Glutamatergic neuron (in vitro differentiated cells): ENCODE measurements at regions not wholly inside any gene's neighbourhood (a gene's known extent, or its start where the extent isn't known, plus 50 kb on each side); places are given as distances from the start of the nearest gene placed in this dataset.

Source experiments
- DNase-seq: peaks from one replicate; pipeline ENCODE4 v3.0.0; 2022
- H3K27ac Mint-ChIP-seq: one replicate; pipeline ENCODE4 v1.8.0; 2020; ENCODE audit warnings: mild to moderate bottlenecking, mixed read lengths, inconsistent platforms; ENCODE audit not compliant: unreplicated experiment
- H3K27me3 Mint-ChIP-seq: one replicate; pipeline ENCODE4 v1.8.0; 2020; ENCODE audit warnings: mild to moderate bottlenecking, moderate library complexity, mixed read lengths, inconsistent platforms; ENCODE audit not compliant: unreplicated experiment
- H3K36me3 Mint-ChIP-seq: one replicate; pipeline ENCODE4 v1.8.0; 2020; ENCODE audit warnings: mild to moderate bottlenecking, mixed read lengths, inconsistent platforms; ENCODE audit not compliant: unreplicated experiment
- H3K4me1 Mint-ChIP-seq: one replicate; pipeline ENCODE4 v1.8.0; 2020; ENCODE audit warnings: mild to moderate bottlenecking, low read depth, mixed read lengths, inconsistent platforms; ENCODE audit not compliant: unreplicated experiment
- H3K4me3 Mint-ChIP-seq: one replicate; pipeline ENCODE4 v1.8.0; 2020; ENCODE audit warnings: mild to moderate bottlenecking, mixed read lengths, inconsistent platforms; ENCODE audit not compliant: unreplicated experiment
- H3K9me3 Mint-ChIP-seq: one replicate; pipeline ENCODE4 v1.8.0; 2020; ENCODE audit warnings: mild to moderate bottlenecking, moderate library complexity, mixed read lengths, inconsistent platforms; ENCODE audit not compliant: unreplicated experiment
- TF ChIP-seq, protein P1 (sequence below): fragments of 200-600 bp; sonication (generic); IDR thresholded peaks from one replicate; pipeline ENCODE4 v1.5.0; 2021; ENCODE audit not compliant: partially characterized antibody, unreplicated experiment

DNA sequence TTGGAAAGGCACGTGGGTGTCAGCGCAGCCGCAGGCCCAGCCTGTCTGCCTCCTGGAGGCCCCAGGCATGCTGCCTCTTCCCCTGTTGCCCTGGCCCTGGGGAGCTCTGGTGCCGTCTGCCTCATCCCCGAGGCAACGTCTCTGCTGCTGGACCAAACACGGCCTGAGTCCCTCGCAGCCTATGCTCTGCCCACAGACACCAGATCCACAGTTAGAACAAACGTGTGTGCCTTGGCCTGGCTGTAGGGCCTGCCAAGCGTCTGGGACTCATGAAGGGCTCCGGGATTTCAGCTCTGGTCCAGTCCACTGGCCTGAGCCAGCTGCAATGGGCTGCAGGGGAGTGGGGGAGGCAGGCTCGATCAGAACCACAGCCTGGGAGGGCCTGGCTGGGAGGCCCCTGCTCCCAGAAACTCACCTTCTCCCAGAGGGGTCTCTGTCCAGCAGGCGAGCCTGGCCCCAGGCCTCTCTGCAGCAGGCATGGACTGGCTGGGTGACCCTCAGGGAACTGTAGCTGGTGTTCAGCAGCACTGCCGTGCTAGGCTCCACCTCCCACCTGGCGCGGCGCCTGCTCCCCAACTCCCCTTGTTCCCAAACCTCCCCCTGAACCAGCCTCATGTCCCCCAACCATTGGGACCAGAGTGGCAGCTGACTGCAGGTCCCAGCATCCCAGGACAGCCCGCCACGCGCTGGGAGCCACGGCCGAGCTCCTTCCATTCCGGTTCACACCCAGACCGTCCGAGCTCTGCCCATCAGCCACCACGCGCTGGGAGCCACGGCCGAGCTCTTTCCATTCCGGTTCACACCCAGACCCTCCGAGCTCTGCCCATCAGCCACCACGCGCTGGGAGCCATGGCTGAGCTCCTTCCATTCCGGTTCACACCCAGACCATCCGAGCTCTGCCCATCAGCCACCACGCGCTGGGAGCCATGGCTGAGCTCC is 197.0 kb downstream of the DLL1 start:
- Mint-ChIP-seq H3K36me3 (no peaks in the 10 kb centered on the region), H3K4me3 (no peak overlapping the region), H3K9me3 (peaks cover 4% of the 10 kb centered on the region), H3K4me1 (peaks cover 21% of the 10 kb centered on the region), H3K27ac (no peak overlapping the region), H3K27me3 (peaks cover 2% of the 10 kb centered on the region)
- no peak for DNase-seq
- TF ChIP-seq, protein P1, sequence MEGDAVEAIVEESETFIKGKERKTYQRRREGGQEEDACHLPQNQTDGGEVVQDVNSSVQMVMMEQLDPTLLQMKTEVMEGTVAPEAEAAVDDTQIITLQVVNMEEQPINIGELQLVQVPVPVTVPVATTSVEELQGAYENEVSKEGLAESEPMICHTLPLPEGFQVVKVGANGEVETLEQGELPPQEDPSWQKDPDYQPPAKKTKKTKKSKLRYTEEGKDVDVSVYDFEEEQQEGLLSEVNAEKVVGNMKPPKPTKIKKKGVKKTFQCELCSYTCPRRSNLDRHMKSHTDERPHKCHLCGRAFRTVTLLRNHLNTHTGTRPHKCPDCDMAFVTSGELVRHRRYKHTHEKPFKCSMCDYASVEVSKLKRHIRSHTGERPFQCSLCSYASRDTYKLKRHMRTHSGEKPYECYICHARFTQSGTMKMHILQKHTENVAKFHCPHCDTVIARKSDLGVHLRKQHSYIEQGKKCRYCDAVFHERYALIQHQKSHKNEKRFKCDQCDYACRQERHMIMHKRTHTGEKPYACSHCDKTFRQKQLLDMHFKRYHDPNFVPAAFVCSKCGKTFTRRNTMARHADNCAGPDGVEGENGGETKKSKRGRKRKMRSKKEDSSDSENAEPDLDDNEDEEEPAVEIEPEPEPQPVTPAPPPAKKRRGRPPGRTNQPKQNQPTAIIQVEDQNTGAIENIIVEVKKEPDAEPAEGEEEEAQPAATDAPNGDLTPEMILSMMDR, result no peak

DNA sequence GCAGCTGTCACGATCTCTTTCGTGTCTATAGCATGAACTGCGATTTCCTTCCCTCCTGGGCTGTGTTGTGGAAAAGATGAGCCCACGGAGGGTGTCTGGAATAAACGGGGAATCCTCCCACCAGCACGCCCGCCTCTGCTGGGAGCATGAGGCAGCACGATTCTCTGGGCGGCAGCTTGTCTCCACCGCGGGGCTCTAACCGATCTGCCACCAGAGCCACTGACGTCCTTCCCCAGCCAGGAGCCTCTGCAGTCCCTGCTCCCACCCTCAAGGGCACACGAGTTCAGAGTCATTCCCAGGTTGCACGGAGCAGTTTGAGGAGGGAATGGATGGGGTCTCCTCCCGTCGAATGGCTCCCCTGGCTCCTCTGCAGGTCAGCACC is 197.6 kb downstream of the DLL1 start:
- DNase-seq, result no peak
- H3K4me3 Mint-ChIP-seq, result no peak overlapping the region
- H3K36me3 Mint-ChIP-seq, result no peaks in the 10 kb centered on the region
- TF ChIP-seq, protein P1, result no peak
- no peak overlapping the region for H3K27ac Mint-ChIP-seq
- peaks cover 2% of the 10 kb centered on the region for H3K27me3 Mint-ChIP-seq
- peaks cover 4% of the 10 kb centered on the region for H3K9me3 Mint-ChIP-seq
- peaks cover 21% of the 10 kb centered on the region for H3K4me1 Mint-ChIP-seq

DNA sequence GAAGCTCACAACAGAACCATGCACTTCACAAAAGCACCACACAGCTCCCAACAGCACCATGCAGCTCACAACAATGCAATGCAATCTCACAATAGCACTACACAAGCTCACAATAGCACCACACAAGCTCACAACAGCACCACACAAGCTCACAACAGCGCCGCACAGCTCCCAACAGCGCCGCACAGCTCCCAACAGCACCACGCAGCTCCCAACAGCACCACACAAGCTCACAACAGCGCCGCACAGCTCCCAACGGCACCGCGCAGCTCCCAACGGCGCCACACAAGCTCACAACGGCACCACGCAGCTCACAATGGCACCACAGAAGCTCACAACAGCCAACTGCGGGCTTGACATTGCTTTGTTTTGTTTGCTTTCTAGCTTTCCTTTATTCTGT is 198.1 kb downstream of the DLL1 start:
- Mint-ChIP-seq H3K27ac (no peak overlapping the region), H3K4me3 (no peak overlapping the region), H3K9me3 (peaks cover 3% of the 10 kb centered on the region), H3K36me3 (no peaks in the 10 kb centered on the region), H3K27me3 (peaks cover 2% of the 10 kb centered on the region), H3K4me1 (peaks cover 19% of the 10 kb centered on the region)
- TF ChIP-seq, protein P1, result no peak
- no peak for DNase-seq

DNA sequence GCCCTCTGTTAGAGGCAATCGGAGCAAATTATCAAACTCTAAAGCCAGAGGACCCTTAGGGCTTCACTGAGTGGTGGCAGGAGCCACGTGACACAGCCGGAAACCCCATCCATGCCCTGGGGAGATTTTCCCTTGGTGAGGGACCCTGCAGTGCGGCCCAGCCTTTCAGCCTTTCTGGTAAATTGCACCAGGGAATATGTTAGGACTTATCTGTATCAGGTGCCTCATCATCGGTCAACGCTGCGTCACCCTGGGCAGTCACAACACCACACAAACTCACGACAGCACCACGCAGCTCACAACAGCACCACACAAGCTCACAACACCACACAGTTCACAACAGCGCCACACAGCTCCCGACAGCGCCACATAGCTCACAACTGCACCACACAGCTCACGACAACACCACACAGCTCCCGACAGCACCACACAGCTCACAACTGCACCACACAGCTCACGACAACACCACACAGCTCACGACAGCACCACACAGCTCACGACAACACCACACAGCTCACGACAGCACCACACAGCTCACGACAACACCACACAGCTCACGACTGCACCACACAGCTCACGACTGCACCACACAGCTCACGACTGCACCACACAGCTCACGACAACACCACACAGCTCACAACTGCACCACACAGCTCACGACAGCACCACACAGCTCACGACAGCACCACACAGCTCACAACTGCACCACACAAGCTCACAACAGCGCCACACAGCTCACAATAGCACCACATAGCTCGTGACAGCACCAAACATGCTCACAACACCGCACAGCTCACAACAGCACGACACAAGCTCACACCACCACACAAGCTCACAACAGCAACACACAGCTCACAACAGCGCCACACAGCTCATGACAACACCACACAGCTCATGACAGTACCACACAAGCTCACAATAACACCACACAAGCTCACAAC is 199.0 kb downstream of the DLL1 start:
- Mint-ChIP-seq H3K4me3 (no peak overlapping the region), H3K4me1 (peaks cover 14% of the 10 kb centered on the region), H3K9me3 (peaks cover 1% of the 10 kb centered on the region), H3K27ac (no peak overlapping the region), H3K27me3 (peaks cover 2% of the 10 kb centered on the region), H3K36me3 (no peaks in the 10 kb centered on the region)
- DNase-seq, result peak; percentile 6
- TF ChIP-seq, protein P1, result no peak
